Left cardiac atrium (tissue), 4 donors: ENCODE measurements at regions not wholly inside any gene's neighbourhood (a gene's known extent, or its start where the extent isn't known, plus 50 kb on each side); places are given as distances from the start of the nearest gene placed in this dataset.

ENCODE experiments used
- ATAC-seq, 2 donors: fragments of 200-7000 bp; cut with Tn5 transposase; one replicate each; pipeline ENCODE4 v1.9.1; 2020; ENCODE audit warnings: mild to moderate bottlenecking in 2 of 2, moderate library complexity in 2 of 2
- DNase-seq: peaks from one replicate; pipeline ENCODE4 v3.0.0-alpha.2; 2020
- intact Hi-C, 2 donors: fragments of 100-400 bp; cut with DNase I; formaldehyde crosslinking; loops; one replicate each; pipeline versions ENCODE4 v1.14.1 to v1.15.1; 2022 to 2023
- donor health status: DM: no; HTN: yes; CAD: no.
- donor health status: DM: no; HTN: yes; CAD: no; lungs with severe emphysema.
- donor health status: DM: yes; HTN: yes; CAD: no.
- donor health status: Dilated cardiomyopathy.

DNA sequence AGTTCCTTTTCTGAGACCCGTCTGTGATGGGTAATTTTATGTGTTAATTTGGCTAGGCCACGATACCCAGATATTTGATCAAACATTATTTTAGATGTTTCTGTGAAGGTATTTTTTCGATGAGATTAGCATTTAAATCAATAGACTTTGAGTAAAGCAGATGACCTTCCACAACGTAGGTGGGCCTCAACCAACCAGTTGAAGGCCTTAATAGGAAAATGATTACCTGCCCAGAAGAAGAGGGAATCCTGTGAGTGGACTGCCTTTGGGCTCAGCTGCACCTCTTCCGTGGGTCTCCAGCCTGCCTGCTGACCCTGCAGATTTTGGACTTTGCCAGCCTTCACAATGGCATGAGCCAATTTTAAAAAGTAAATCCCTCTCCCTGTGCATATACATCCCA is 61.6 kb upstream of the WSB1 start:
- intact Hi-C loops, result loop anchor here (5.0 to 10.0 kb wide), 2 partner anchors 202 to 365 kb away; no protein-coding TSS in a partner anchor
- DNase-seq, result no peak
- ATAC-seq, result no peak

DNA sequence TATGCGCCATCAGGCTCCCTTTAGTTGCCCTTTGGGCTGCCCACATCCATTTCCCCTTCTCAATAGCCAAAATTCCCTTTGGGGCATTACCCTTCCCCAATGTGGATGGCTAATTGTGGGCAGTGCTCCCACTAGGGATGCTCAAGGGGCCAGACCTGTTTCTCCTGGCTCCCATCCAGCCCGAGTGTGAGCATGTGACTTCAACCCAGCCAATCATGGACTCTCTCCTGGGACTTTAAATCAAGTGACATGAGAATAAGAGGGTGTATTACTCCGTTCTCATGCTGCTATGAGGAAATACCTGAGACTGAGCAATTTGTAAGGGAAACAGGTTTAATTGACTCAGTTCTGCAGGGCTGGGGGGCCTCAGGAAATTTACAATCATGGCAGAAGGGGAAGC is 60.9 kb upstream of the WSB1 start:
- ATAC-seq (no peak), DNase-seq (no peak)
- intact Hi-C loops, result loop anchor here (5.0 to 10.0 kb wide), 2 partner anchors 202 to 364 kb away; no protein-coding TSS in a partner anchor

GRCh38 chr17:27233776-27234175 is 60.1 kb upstream of the WSB1 start:
- DNase-seq (no peak), ATAC-seq (peak in 1 of 2 donors; percentile 40)
- intact Hi-C loops, result loop anchor here (5.0 to 10.0 kb wide), 2 partner anchors 201 to 364 kb away; no protein-coding TSS in a partner anchor

GRCh38 chr17:27236717-27237315 is 57.1 kb upstream of the WSB1 start:
- DNase-seq, result peak; percentile 76
- intact Hi-C loops, result loop anchor here in 1 of 2 donors (2.0 to 10.0 kb wide), 2 partner anchors 198 to 366 kb away; no protein-coding TSS in a partner anchor
- peak; percentile 54 to 62 for ATAC-seq

GRCh38 chr17:27237890-27238289 is 56.0 kb upstream of the WSB1 start:
- DNase-seq, result no peak
- intact Hi-C loops, result loop anchor here in 1 of 2 donors (2.0 to 10.0 kb wide), 2 partner anchors 197 to 365 kb away; no protein-coding TSS in a partner anchor
- ATAC-seq, result no peak

- intact Hi-C loops, result loop anchor here in 1 of 2 donors (10.0 kb wide), 1 partner anchor 196 kb away; no protein-coding TSS in a partner anchor
- DNase-seq (no peak), ATAC-seq (peak in 1 of 2 donors; percentile 26)
Measured at GRCh38 chr17:27239046-27239445, 54.9 kb upstream of the WSB1 start.

DNA sequence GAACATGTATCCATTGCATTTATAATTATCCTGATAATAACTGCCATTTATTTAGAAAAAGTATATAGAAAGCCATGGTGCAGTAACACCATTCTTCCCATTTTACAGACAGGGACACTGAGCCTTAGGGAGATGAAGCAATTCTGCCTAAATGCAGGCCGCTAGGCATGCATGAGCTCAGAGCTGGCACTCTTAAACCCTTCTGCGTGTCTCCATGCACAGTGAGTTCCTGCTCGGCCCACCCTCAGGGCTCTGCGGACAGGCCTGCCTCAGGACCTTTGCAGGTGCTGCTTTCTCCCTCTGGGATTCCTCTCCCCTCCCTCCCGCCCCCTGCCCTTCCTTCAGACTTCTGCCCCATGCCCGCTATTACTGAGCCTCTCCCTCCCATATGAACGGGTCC is 54.3 kb upstream of the WSB1 start:
- no peak for DNase-seq
- intact Hi-C loops, result loop anchor here in 1 of 2 donors (10.0 kb wide), 1 partner anchor 195 kb away; no protein-coding TSS in a partner anchor
- no peak for ATAC-seq

GRCh38 chr17:27240086-27240801 is 53.7 kb upstream of the WSB1 start:
- ATAC-seq (no peak), DNase-seq (no peak)
- intact Hi-C loops, result loop anchor here in 1 of 2 donors (5.0 kb wide), 3 partner anchors 52 to 362 kb away; partner anchors contain the start of gene WSB1

DNA sequence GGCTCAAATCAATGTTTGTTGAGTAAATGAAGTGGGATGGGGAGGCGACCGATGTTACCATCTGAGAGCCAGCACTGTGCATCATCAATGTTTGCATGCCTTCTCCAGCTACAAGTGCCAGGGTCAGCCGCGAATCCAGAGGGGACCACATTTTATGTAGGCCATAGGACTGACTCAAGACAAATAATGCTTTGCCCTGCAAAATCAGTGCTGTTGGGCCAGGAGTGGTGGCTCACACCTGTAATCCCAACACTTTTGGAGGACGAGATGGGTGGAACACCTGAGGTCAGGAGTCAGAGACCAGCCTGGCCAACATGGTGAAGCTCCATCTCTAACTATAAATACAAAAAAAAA is 53.1 kb upstream of the WSB1 start:
- intact Hi-C loops, result loop anchor here in 1 of 2 donors (5.0 kb wide), 3 partner anchors 52 to 362 kb away; partner anchors contain the start of gene WSB1
- ATAC-seq, result no peak
- no peak for DNase-seq

DNA sequence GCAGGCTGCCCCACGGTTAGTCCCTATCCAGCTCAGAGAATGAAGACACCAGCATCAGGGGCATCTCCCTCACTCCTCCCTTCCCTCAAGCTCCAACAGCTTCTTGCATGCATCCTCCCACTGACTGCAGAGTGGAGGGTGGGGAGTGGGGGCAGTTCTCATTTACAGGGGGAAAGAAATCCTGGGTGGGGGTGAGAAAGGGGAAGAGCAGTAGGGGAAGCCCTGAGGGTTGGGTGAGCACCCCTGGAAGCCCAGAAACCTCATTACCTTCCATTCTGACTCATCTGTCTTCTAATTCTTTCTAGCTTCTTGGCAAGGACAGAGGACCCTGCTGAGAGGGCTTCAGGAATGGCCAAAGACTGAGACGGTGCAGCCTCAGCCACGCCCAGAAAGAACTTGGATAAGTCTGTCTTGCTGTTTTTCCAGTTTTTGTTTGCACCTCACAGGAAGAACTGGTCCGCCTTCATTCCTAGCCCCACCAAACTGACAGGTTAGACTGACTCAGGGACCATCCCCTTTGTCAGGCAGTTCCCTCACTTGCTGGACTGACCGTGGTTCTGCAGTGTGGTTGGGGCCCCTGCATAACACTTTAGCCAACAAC is 52.5 kb upstream of the WSB1 start:
- intact Hi-C loops, result loop anchor here in 1 of 2 donors (5.0 kb wide), 3 partner anchors 51 to 361 kb away; partner anchors contain the start of gene WSB1
- ATAC-seq, result no peak
- no peak for DNase-seq

GRCh38 chr17:27242951-27243350 is 51.0 kb upstream of the WSB1 start:
- no peak for ATAC-seq
- intact Hi-C loops, result loop anchor here in 1 of 2 donors (5.0 kb wide), 3 partner anchors 49 to 359 kb away; partner anchors contain the start of gene WSB1
- DNase-seq, result no peak

DNA sequence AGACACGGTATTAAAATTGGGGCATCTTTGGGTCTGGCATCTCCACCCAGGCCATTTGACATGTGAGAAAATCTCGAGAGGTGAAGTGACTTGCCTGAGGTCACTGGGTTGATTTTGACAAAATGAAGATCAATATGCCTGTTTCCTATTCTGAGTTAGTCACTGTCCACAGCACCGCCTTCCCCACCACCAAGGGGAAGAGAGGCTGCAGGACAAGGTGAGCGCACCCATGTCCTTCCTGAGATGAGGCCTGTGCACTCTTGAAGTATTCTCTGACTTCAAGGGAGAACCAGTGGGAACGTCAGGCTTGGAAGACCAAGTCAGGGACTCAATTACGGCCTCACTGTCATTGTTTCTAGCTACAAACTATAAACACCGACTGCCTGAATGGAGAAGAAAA is 49.9 kb upstream of the WSB1 start:
- ATAC-seq (no peak), DNase-seq (no peak)
- intact Hi-C loops, result loop anchor here (2.0 to 5.0 kb wide), 6 partner anchors 48 to 358 kb away; partner anchors contain the start of gene WSB1 (in 2 of the 2)
